T-helper 9 cell (primary cell): ENCODE measurements at regions not wholly inside any gene's neighbourhood (a gene's known extent, or its start where the extent isn't known, plus 50 kb on each side); places are given as distances from the start of the nearest gene placed in this dataset.
"Not testable (repeated sequence)": the region's sequence is repeated elsewhere in the genome, so short reads cannot be mapped to it uniquely, and the experiment has no call there.

Experiments used
- DNase-seq: peaks from one replicate; pipeline ENCODE4 v3.0.0-alpha.2; 2020

- DNase-seq, result no peak
These were observed 165.6 kb downstream of the SAMD5 start for GRCh38 chr6:147674099-147674498.

GRCh38 chr6:147674794-147675193 is 166.3 kb downstream of the SAMD5 start:
- no peak for DNase-seq

- DNase-seq, result no peak
These were observed 166.8 kb downstream of the SAMD5 start for GRCh38 chr6:147675281-147675680.

GRCh38 chr6:147676495-147677199 is 168.2 kb downstream of the SAMD5 start:
- no peak for DNase-seq

- DNase-seq, result no peak
These were observed 169.2 kb downstream of the SAMD5 start for GRCh38 chr6:147677647-147678046.

GRCh38 chr6:147678253-147678652 is 169.8 kb downstream of the SAMD5 start:
- DNase-seq, result no peak

- DNase-seq, result no peak
These were observed 176.4 kb downstream of the SAMD5 start for GRCh38 chr6:147684906-147685305.

- DNase-seq, result no peak
These were observed 180.9 kb downstream of the SAMD5 start for GRCh38 chr6:147689398-147689797.

- no peak for DNase-seq
These were observed 183.0 kb downstream of the SAMD5 start for GRCh38 chr6:147691446-147691845.

- DNase-seq, result no peak
These were observed 184.7 kb downstream of the SAMD5 start for GRCh38 chr6:147693181-147693580.

GRCh38 chr6:147694556-147694955 is 186.1 kb downstream of the SAMD5 start:
- DNase-seq, result not testable (repeated sequence)

- no peak for DNase-seq
These were observed 187.3 kb downstream of the SAMD5 start for GRCh38 chr6:147695819-147696218.

- no peak for DNase-seq
These were observed 190.7 kb downstream of the SAMD5 start for GRCh38 chr6:147699140-147699539.

- no peak for DNase-seq
These were observed 191.1 kb downstream of the SAMD5 start for GRCh38 chr6:147699637-147700036.

- no peak for DNase-seq
These were observed 192.1 kb downstream of the SAMD5 start for GRCh38 chr6:147700436-147701209.

GRCh38 chr6:147704691-147705090 is 196.2 kb downstream of the SAMD5 start:
- no peak for DNase-seq

GRCh38 chr6:147707524-147707923 is 199.0 kb downstream of the SAMD5 start:
- DNase-seq, result no peak

- no peak for DNase-seq
These were observed 199.7 kb downstream of the SAMD5 start for GRCh38 chr6:147708170-147708569.

- DNase-seq, result no peak
These were observed 201.1 kb downstream of the SAMD5 start for GRCh38 chr6:147709396-147710272.

GRCh38 chr6:147710890-147711289 is 202.4 kb downstream of the SAMD5 start:
- no peak for DNase-seq

GRCh38 chr6:147711476-147711875 is 203.0 kb downstream of the SAMD5 start:
- DNase-seq, result no peak

- no peak for DNase-seq
These were observed 204.4 kb downstream of the SAMD5 start for GRCh38 chr6:147712841-147713240.

GRCh38 chr6:147715035-147715434 is 206.5 kb downstream of the SAMD5 start:
- no peak for DNase-seq
